IMR-90 (cell line): ENCODE measurements at regions not wholly inside any gene's neighbourhood (a gene's known extent, or its start where the extent isn't known, plus 50 kb on each side); places are given as distances from the start of the nearest gene placed in this dataset.

Experiments
- ATAC-seq: fragments of 200-7000 bp; cut with Tn5 transposase; 2 replicates; pipeline ENCODE4 v1.9.1; 2020; ENCODE audit warnings: low read depth, mild to moderate bottlenecking, moderate library complexity
- BruUV-seq: library from RNA; stranded (reverse); fragments of 400-500 nt; replicated peaks from 2 replicates; lab custom pipeline; 2021; lab: Mats Ljungman, UMichigan
- CTCF ChIA-PET: fragments of 300-600 bp; formaldehyde crosslinking; extraction: SDS; loops from one replicate; lab custom pipeline; 2021; ENCODE audit warnings: antibody characterized with exemption; lab: Yijun Ruan, JAX
- POLR2A ChIA-PET: fragments of 300-600 bp; sonication (Branson Sonifier 250); formaldehyde crosslinking; loops from one replicate; lab custom pipeline; 2022; ENCODE audit warnings: antibody characterized with exemption; ENCODE audit not compliant: unreplicated experiment; lab: Charles Lee
- DNase-seq: peaks from one replicate; pipeline ENCODE4 v3.0.0; 2013
- H2AFZ ChIP-seq: replicated peaks from 2 replicates; pipeline ENCODE3; 2013; ENCODE audit warnings: low read length, mild to moderate bottlenecking; ENCODE audit not compliant: poor library complexity
- H2AK5ac ChIP-seq: 2 replicates; pipeline ENCODE4 v1.6.1; 2013; ENCODE audit warnings: low read depth, low read length, inconsistent platforms
- H2AK9ac ChIP-seq: replicated peaks from 2 replicates; pipeline ENCODE3; 2013; ENCODE audit warnings: mild to moderate bottlenecking, low read depth, low read length, moderate library complexity; ENCODE audit not compliant: poor library complexity
- H2BK120ac ChIP-seq: 2 replicates; pipeline ENCODE4 v1.6.1; 2013; ENCODE audit warnings: low read depth, low read length, inconsistent platforms
- H2BK15ac ChIP-seq: 3 replicates; pipeline ENCODE4 v1.6.1; 2013; ENCODE audit warnings: low read depth, low read length, inconsistent platforms
- H2BK20ac ChIP-seq: 2 replicates; pipeline ENCODE4 v1.6.1; 2013; ENCODE audit warnings: low read depth, mild to moderate bottlenecking, inconsistent platforms, low read length, moderate library complexity
- H2BK5ac ChIP-seq: 2 replicates; pipeline ENCODE4 v1.6.1; 2013; ENCODE audit warnings: mild to moderate bottlenecking, low read depth, low read length, inconsistent platforms; ENCODE audit not compliant: poor library complexity, severe bottlenecking
- H3K14ac ChIP-seq: replicated peaks from 2 replicates; pipeline ENCODE4 v1.6.1; 2013; ENCODE audit warnings: low read depth, low read length, inconsistent platforms
- H3K18ac ChIP-seq: 2 replicates; pipeline ENCODE4 v1.6.1; 2013; ENCODE audit warnings: low read depth, low read length, control low read depth
- H3K23ac ChIP-seq: 2 replicates; pipeline ENCODE4 v1.6.1; 2013; ENCODE audit warnings: low read depth, low read length, inconsistent platforms
- H3K27ac ChIP-seq: 2 replicates; pipeline ENCODE4 v1.5.1; 2013; ENCODE audit warnings: mild to moderate bottlenecking, control low read depth, low read length; ENCODE audit not compliant: insufficient read depth
- H3K27me3 ChIP-seq: 2 replicates; pipeline ENCODE4 v1.6.1; 2013; ENCODE audit warnings: low read length; ENCODE audit not compliant: control insufficient read depth, insufficient read depth
- H3K36me3 ChIP-seq: 2 replicates; pipeline ENCODE4 v1.6.1; 2013; ENCODE audit warnings: low read length, mixed read lengths; ENCODE audit not compliant: control insufficient read depth, insufficient read depth
- H3K4ac ChIP-seq: 2 replicates; pipeline ENCODE4 v1.6.1; 2013; ENCODE audit warnings: low read depth, low read length, inconsistent platforms
- H3K4me1 ChIP-seq: 2 replicates; pipeline ENCODE4 v1.6.1; 2013; ENCODE audit warnings: low read length, mixed read lengths; ENCODE audit not compliant: control insufficient read depth, insufficient read depth
- H3K4me2 ChIP-seq: 2 replicates; pipeline ENCODE4 v1.6.1; 2013; ENCODE audit warnings: low read depth, mild to moderate bottlenecking, control low read depth, low read length, moderate library complexity
- H3K4me3 ChIP-seq: 2 replicates; pipeline ENCODE4 v1.5.1; 2013; ENCODE audit warnings: low read depth, mild to moderate bottlenecking, control low read depth, low read length, moderate library complexity; ENCODE audit not compliant: insufficient read depth
- H3K56ac ChIP-seq: 2 replicates; pipeline ENCODE4 v1.6.1; 2013; ENCODE audit warnings: low read length, inconsistent platforms; ENCODE audit not compliant: insufficient read depth; ENCODE audit errors: extremely low read depth
- H3K79me1 ChIP-seq, 2 experiments: 2 replicates each; pipeline ENCODE4 v1.6.1; 2013; ENCODE audit warnings: low read length in 2 of 2, inconsistent platforms in 1 of 2, low read depth in 1 of 2
- H3K9ac ChIP-seq: 2 replicates; pipeline ENCODE4 v1.6.1; 2013; ENCODE audit warnings: low read depth, low read length, control low read depth
- H3K9me1 ChIP-seq: 2 replicates; pipeline ENCODE4 v1.6.1; 2013; ENCODE audit warnings: low read length, inconsistent platforms; ENCODE audit not compliant: insufficient read depth
- H3K9me3 ChIP-seq: 2 replicates; pipeline ENCODE4 v1.6.1; 2013; ENCODE audit warnings: low read length; ENCODE audit not compliant: control insufficient read depth, insufficient read depth
- H4K20me1 ChIP-seq: 2 replicates; pipeline ENCODE4 v1.6.1; 2013; ENCODE audit warnings: low read length, inconsistent platforms; ENCODE audit not compliant: insufficient read depth
- H4K5ac ChIP-seq: 2 replicates; pipeline ENCODE4 v1.6.1; 2013; ENCODE audit warnings: mild to moderate bottlenecking, low read depth, low read length, control low read depth
- H4K8ac ChIP-seq, 2 experiments: 2 replicates each; pipeline ENCODE4 v1.6.1; 2013; ENCODE audit warnings: low read depth in 2 of 2, low read length in 2 of 2, control low read depth in 1 of 2, inconsistent platforms in 1 of 2
- H4K91ac ChIP-seq: 2 replicates; pipeline ENCODE4 v1.6.1; 2013; ENCODE audit warnings: low read depth, low read length, inconsistent platforms; ENCODE audit not compliant: insufficient read depth
- CHD1 ChIP-seq: IDR thresholded peaks from 2 replicates; pipeline ENCODE4 v1.6.1; 2012; ENCODE audit warnings: low read depth, low read length, improper control_type of control experiment
- WGBS, 2 experiments: methylation state at CpG; one replicate each; pipeline versions ENCODE4 v1.1.5 to v1.1.7; 2013; ENCODE audit warnings: missing lambda C conversion rate in 2 of 2; ENCODE audit not compliant: insufficient read length in 1 of 2; ENCODE audit errors: extremely low coverage in 2 of 2; 5-methylcytosine and 5-hydroxymethylcytosine counted together
- dilution Hi-C: fragments of 300-500 bp; cut with HindIII; formaldehyde crosslinking; loops from one replicate; pipeline ENCODE4 v1.14.3; 2018; ENCODE audit warnings: low sequenced_read_pairs; ENCODE audit not compliant: unreplicated experiment
- in situ Hi-C: fragments of 300-500 bp; cut with MboI; formaldehyde crosslinking; loops from 3 replicates; pipeline ENCODE4 v1.14.3; 2019; ENCODE audit warnings: low sequenced_read_pairs, inconsistent platforms, mixed read lengths
- intact Hi-C: fragments of 100-400 bp; cut with micrococcal nuclease; formaldehyde crosslinking; loops from 2 replicates; pipeline ENCODE4 v1.10.0; 2022

GRCh38 chr18:66819235-66819634 lies 215.3 kb upstream of the CDH19 start:
- Histone ChIP-seq H3K18ac (no peak overlapping the region), H2AK5ac (no peak overlapping the region), H3K27ac (no peak overlapping the region), H3K9ac (no peak overlapping the region), H3K14ac (no peak overlapping the region), H3K36me3 (no peaks in the 10 kb centered on the region), H3K9me3 (no peaks in the 10 kb centered on the region; the same call in 1 of the 2 replicates), H4K8ac (no peak overlapping the region), H4K5ac (no peak overlapping the region), H3K4me1 (no peaks in the 10 kb centered on the region), H4K91ac (no peak overlapping the region), H2BK120ac (no peak overlapping the region), H3K23ac (no peak overlapping the region), H2BK15ac (no peak overlapping the region), H2AFZ (no peak overlapping the region), H2BK20ac (no peak overlapping the region), H3K56ac (no peak overlapping the region), H3K9me1 (no peaks in the 10 kb centered on the region), H3K4ac (no peak overlapping the region), H4K20me1 (no peaks in the 10 kb centered on the region), H2BK5ac (no peak overlapping the region), H2AK9ac (no peak overlapping the region), H3K4me3 (no peak overlapping the region), H3K4me2 (no peak overlapping the region), H3K79me1 (no peaks in the 10 kb centered on the region), H3K27me3 (no peaks in the 10 kb centered on the region)
- DNase-seq (no peak), ATAC-seq (no peak)
- no CpG with 5 or more reads among the region's 1 CpG for WGBS, 2 experiments
- dilution Hi-C loops, result no loop called here
- TF ChIP-seq CHD1, result no peak
- intact Hi-C loops, result no loop called here
- in situ Hi-C loops, result no loop called here
- POLR2A ChIA-PET, result no interaction called here
- CTCF ChIA-PET, result no interaction called here
- no TSS peak for BruUV-seq
